ENCODE measurements at regions not wholly inside any gene's neighbourhood (a gene's known extent, or its start where the extent isn't known, plus 50 kb on each side); places are given as distances from the start of the nearest gene placed in this dataset.
"Not testable (repeated sequence)": the region's sequence is repeated elsewhere in the genome, so short reads cannot be mapped to it uniquely, and the experiment has no call there.

DNA sequence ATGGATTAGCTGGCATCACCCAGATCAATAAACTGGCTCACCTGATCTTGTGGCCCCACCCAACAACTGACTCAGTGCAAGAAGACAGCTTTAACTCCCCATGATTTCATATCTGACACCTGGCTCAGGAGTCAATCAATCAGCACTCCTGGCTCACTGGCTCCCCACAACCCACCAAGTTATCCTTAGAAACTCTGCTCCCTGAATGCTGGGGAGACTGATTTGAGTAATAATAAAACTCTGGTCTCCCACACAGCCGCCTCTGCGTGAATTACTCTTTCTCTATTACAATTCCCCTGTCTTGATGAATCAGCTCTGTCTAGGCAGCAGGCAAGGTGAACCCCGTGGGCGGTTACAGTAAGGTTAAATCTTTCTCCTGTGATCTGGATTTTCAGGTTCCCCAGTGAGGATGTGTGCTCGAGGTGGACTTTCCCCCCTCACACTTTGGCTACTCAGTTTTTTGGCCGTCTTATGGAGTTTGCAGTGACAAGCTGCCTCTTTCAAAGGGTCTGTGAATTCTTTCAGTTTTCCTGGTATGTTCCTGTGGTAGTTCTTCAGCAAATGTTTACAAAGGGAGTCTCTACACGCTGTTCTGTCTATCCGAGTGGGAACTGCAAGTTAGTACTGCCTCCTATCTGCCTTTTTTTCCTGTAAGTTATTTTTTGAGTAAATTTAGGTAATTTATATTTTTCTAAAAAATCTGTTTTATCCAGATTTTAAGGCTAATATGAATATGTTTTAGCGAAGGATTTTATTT is 500.2 kb upstream of the NUDT12 start:
- Mint-ChIP-seq H3K27ac (no peak overlapping the region), H3K36me3 (peaks cover 0 to 8% of the 10 kb centered on the region in 2 donors), H3K9me3 (peaks cover 5 to 16% of the 10 kb centered on the region in 2 donors)
- DNase-seq (ENCODE audit: low spot score in 2 of 2), result no peak
- peak in 1 of 2 donors; percentile 60 for ATAC-seq

DNA sequence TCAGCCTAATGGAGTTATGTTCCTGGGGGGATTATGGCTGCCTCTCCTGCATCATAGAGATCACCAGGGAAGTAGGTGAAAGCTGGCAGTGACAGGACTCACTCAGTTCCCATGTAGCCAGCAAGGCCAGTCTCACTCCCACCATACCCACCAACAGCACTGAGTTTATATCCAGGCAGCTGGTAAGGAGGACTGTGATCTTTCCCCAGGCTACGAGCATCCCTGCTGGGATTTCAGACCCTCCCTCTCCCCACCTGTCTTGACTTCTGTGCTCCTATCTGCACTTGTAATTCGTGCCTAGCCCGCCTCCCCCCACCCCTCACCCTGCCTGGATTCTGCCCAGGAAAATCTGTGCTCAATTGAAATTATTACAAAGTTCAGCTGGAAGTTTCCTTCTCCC is 499.1 kb upstream of the NUDT12 start:
- Mint-ChIP-seq H3K9me3 (peaks cover 5 to 18% of the 10 kb centered on the region in 2 donors), H3K36me3 (peaks cover 0 to 8% of the 10 kb centered on the region in 2 donors), H3K27ac (no peak overlapping the region)
- DNase-seq (ENCODE audit: low spot score in 2 of 2) (no peak), ATAC-seq (no peak)

DNA sequence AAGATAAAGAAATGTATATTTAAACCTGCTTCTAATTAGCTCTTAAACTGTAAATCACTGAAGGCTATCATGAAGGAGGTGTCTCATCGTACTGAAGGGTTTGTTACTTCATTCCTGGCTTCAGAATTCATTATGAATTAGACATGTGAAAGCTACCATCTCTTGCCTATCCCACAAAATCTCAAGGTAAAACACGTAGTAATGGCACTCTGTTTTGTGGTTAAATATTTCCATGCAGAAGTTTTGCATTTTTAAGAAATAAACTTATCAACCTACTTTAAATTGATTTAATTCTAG is 490.7 kb upstream of the NUDT12 start:
- no peak overlapping the region for H3K27ac Mint-ChIP-seq
- H3K36me3 Mint-ChIP-seq, result no peaks in the 10 kb centered on the region
- DNase-seq (ENCODE audit: low spot score in 2 of 2) (no peak), ATAC-seq (no peak)
- peaks cover 3 to 16% of the 10 kb centered on the region in 2 donors for H3K9me3 Mint-ChIP-seq

DNA sequence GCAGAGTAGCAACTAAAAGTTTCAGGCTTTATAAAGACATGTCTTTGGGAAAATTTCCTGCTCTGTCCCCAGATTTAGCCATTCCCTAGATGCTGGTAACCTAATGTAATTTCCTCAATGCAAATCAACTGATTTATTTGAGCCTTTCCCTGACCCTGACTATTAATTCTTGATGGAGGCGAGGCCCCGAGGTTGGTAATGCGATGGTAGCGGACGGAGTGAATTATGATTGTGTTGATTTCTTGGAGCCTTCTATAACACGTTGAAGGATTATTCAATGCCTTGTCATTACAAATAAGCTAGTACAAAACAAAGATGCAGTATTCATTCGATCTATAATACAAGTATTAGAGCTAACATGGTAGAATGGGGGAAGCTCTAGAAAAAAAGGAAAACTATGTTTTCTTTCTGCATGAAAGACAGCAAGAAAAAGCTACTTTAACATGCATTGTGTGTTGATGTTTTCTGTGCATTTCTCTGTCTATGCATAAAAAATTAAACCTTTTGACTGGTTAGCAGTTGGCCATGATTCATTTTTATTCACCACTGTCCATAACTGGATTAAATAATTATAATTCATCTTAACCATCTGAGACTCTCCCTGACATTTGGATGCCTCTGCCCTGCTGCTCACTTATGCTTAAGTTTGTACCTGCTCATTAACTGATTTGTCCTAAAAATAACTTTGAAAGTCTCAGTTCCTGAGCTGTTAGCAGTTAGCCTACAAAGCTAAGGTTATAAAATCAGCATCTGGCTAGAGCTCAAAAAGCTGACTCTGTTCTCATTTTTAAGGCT is 490.2 kb upstream of the NUDT12 start:
- no peak for DNase-seq (ENCODE audit: low spot score in 2 of 2)
- ATAC-seq, result no peak

GRCh38 chr5:104050436-104050835 is 487.8 kb upstream of the NUDT12 start:
- no peak for DNase-seq (ENCODE audit: low spot score in 2 of 2)
- no peaks in the 10 kb centered on the region for H3K36me3 Mint-ChIP-seq
- no peak overlapping the region for H3K27ac Mint-ChIP-seq
- ATAC-seq, result no peak
- peaks cover 0 to 10% of the 10 kb centered on the region in 2 donors for H3K9me3 Mint-ChIP-seq

More for the DNA sequence above, 490.2 kb upstream of the NUDT12 start:
- no peaks in the 10 kb centered on the region for H3K36me3 Mint-ChIP-seq
- no peak overlapping the region for H3K27ac Mint-ChIP-seq
- peaks cover 0 to 15% of the 10 kb centered on the region in 2 donors for H3K9me3 Mint-ChIP-seq

DNA sequence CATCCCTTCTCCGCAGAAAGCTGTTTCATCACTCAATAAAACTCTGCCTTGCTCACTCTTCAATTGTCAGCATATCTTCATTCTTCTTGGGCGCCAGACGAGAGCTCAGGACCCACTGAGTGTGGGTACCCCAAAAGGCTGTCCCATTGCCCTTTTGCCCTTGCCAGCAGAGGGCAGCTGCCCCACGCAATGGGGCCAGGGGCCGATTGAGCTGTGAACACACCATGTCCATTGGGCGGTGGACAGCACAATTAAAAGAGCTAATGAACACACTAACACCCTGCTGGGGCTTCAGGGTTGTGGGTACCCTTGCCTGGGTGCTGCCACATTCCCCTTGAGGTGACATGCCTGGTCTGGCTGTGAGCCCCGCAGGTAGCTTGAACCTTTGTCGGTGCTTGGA is 487.2 kb upstream of the NUDT12 start:
- Mint-ChIP-seq H3K36me3 (no peaks in the 10 kb centered on the region), H3K9me3 (peaks cover 0 to 10% of the 10 kb centered on the region in 2 donors), H3K27ac (no peak overlapping the region)
- DNase-seq (ENCODE audit: low spot score in 2 of 2) (no peak), ATAC-seq (no peak)

DNA sequence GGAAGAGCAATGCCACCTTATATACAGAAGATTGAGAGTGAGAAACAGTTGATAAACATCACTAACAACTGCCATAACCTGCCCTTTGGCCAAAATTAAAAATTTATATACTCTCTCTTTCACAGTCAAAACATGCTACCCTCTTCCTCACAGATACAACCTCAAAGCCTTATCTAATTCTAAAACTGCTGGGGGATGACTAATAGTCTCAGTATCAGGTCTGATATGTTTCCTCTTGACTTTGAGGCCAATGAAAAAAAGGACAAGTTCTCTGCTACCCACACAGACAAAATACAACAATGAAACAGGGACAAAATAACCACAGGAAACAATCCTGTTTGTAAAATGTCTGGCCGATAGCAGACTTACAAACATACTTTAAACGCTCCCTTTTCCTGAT is 485.6 kb upstream of the NUDT12 start:
- no peak for DNase-seq (ENCODE audit: low spot score in 2 of 2)
- no peaks in the 10 kb centered on the region for H3K36me3 Mint-ChIP-seq
- peaks cover 0 to 15% of the 10 kb centered on the region in 2 donors for H3K9me3 Mint-ChIP-seq
- ATAC-seq, result peak in 1 of 2 donors; percentile 70
- H3K27ac Mint-ChIP-seq, result no peak overlapping the region

GRCh38 chr5:104045987-104046386 is 483.4 kb upstream of the NUDT12 start:
- Mint-ChIP-seq H3K36me3 (no peaks in the 10 kb centered on the region), H3K27ac (no peak overlapping the region), H3K9me3 (peaks cover 10 to 20% of the 10 kb centered on the region in 2 donors)
- DNase-seq (ENCODE audit: low spot score in 2 of 2) (no peak), ATAC-seq (no peak)

GRCh38 chr5:104039871-104040270 is 477.3 kb upstream of the NUDT12 start:
- not testable (repeated sequence) for H3K27ac Mint-ChIP-seq; DNase-seq (ENCODE audit: low spot score in 2 of 2); ATAC-seq; H3K36me3 Mint-ChIP-seq
- peaks cover 10 to 18% of the 10 kb centered on the region in 2 donors for H3K9me3 Mint-ChIP-seq

GRCh38 chr5:104037136-104037535 is 474.5 kb upstream of the NUDT12 start:
- H3K27ac Mint-ChIP-seq; DNase-seq (ENCODE audit: low spot score in 2 of 2); ATAC-seq; H3K36me3 Mint-ChIP-seq: not testable (repeated sequence)
- H3K9me3 Mint-ChIP-seq, result peaks cover 14 to 18% of the 10 kb centered on the region in 2 donors

- ATAC-seq; H3K27ac Mint-ChIP-seq; H3K36me3 Mint-ChIP-seq; DNase-seq (ENCODE audit: low spot score in 2 of 2): not testable (repeated sequence)
- H3K9me3 Mint-ChIP-seq, result peaks cover 9 to 16% of the 10 kb centered on the region in 2 donors
Measured at GRCh38 chr5:104033186-104033585, 470.6 kb upstream of the NUDT12 start.

DNA sequence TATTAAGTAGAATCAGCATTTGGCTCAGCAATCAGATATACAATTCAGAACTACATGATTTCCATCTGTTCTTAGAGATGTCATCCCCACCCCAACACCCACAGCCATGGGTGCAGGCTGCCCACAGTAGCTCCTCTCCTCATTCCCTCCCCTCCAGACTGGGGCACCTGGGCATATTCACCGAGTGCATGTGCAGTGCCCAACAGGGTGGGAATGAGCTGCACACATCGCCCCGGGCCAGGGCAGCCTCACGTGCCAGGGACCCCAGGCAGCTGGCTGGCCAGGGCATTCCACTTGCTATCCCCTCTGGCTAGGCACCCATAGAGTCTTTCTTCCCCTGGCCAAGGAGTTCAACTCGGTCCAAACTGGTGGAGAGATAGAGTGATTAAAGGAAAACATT is 461.9 kb upstream of the NUDT12 start:
- H3K9me3 Mint-ChIP-seq, result peaks cover 0 to 6% of the 10 kb centered on the region in 2 donors
- DNase-seq (ENCODE audit: low spot score in 2 of 2) (no peak), ATAC-seq (no peak)
- no peaks in the 10 kb centered on the region for H3K36me3 Mint-ChIP-seq
- no peak overlapping the region for H3K27ac Mint-ChIP-seq

DNA sequence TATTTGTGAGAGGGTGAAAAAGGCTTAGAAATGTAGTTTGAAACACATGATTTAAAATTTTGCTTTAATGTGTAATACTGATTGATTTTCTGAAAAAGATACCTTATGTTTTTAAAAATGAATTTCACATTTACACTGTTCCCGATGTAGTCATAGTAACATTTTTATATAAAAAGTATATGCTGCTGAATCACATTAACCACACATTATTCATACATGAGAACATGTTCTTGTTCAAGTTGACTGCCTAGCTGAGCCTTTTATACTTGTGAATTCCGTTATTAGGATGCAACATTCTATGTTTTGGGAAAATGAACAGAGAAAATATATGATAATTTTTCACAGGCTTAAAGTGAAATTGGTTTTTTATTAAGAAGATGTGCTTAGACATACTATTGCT is 461.1 kb upstream of the NUDT12 start:
- ATAC-seq, result no peak
- Mint-ChIP-seq H3K9me3 (peaks cover 5 to 9% of the 10 kb centered on the region in 2 donors), H3K36me3 (no peaks in the 10 kb centered on the region), H3K27ac (no peak overlapping the region)
- DNase-seq (ENCODE audit: low spot score in 2 of 2), result no peak

- Mint-ChIP-seq H3K36me3 (no peaks in the 10 kb centered on the region), H3K27ac (no peak overlapping the region), H3K9me3 (peaks cover 10 to 12% of the 10 kb centered on the region in 2 donors)
- ATAC-seq (no peak), DNase-seq (ENCODE audit: low spot score in 2 of 2) (no peak)
Measured at GRCh38 chr5:104019956-104020355, 457.4 kb upstream of the NUDT12 start.

DNA sequence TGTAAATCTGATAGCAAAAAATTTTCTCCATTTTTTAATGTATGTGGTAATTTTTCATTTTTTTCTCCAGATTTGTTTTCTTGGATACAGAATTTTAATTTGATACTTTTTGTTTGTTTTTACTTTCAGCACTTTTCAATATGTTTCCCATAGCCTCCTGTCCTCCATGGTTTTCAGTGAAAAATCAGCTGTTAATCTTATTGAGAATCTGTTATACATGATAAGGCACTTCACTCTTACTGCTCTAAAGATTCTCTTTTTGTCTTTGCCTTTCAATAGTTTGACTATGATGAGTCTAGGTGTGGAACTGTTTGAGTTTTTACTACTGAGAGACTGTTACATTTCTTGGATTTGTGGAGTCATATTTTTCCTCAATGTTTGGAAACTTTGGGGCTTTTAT is 455.7 kb upstream of the NUDT12 start:
- ATAC-seq, result no peak
- no peak for DNase-seq (ENCODE audit: low spot score in 2 of 2)

GRCh38 chr5:104016646-104017045 is 454.1 kb upstream of the NUDT12 start:
- Mint-ChIP-seq H3K27ac (no peak overlapping the region), H3K9me3 (peaks cover 14% of the 10 kb centered on the region in 2 donors), H3K36me3 (no peaks in the 10 kb centered on the region)
- ATAC-seq, result no peak
- DNase-seq (ENCODE audit: low spot score in 2 of 2), result no peak

More for the DNA sequence above, 455.7 kb upstream of the NUDT12 start:
- Mint-ChIP-seq H3K36me3 (no peaks in the 10 kb centered on the region), H3K27ac (no peak overlapping the region), H3K9me3 (peaks cover 14% of the 10 kb centered on the region in 2 donors)

DNA sequence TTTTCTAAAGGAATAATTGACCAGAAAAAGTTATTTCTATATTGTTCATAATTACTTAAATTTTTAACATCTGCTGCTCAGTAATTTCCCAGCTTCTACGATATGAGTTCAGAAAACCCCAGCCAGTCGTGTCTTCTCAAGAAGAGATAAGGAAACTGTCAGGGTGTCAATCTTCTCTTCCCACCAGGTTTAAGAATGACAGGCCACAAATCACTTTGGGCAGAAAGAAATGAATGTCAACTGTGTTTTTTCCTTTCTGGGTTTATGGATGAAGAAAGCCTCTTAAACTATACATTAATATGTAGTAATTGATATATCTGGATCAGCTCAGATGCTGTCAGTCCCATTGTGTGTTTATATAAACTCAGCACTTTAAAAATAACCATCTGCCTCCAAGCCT is 453.2 kb upstream of the NUDT12 start:
- Mint-ChIP-seq H3K27ac (no peak overlapping the region), H3K36me3 (no peaks in the 10 kb centered on the region)

More for the DNA sequence above, 453.2 kb upstream of the NUDT12 start:
- ATAC-seq, result no peak
- no peak for DNase-seq (ENCODE audit: low spot score in 2 of 2)
- peaks cover 14 to 15% of the 10 kb centered on the region in 2 donors for H3K9me3 Mint-ChIP-seq

Measured in activated naive CD4-positive, alpha-beta T cell treated with anti-CD3 and anti-CD28 coated beads, Interleukin-2, amount 50 U/mL, for 72 hours (primary cell).